Gastrocnemius medialis (tissue), 4 donors: ENCODE measurements at regions not wholly inside any gene's neighbourhood (a gene's known extent, or its start where the extent isn't known, plus 50 kb on each side); places are given as distances from the start of the nearest gene placed in this dataset.

Experiments
- ATAC-seq, 2 donors: fragments of 150-250 bp; one replicate each; pipeline ENCODE4 v1.9.1; 2016
- DNase-seq, 2 donors: peaks; one replicate each; pipeline ENCODE4 v3.0.0-alpha.2; 2019
- H3K27ac ChIP-seq, 4 donors: fragments of 200-600 bp; sonication (generic); 1 replicate in 1 of 4; 2 replicates in 3 of 4; pipeline ENCODE4 v1.5.1; 2016 to 2018; ENCODE audit warnings: mild to moderate bottlenecking in 2 of 4, moderate library complexity in 1 of 4
- H3K27me3 ChIP-seq, 3 donors: fragments of 200-600 bp; sonication (generic) in 2 of 3; 1 replicate in 1 of 3; 2 replicates in 2 of 3; pipeline versions ENCODE4 v1.5.1 to v1.6.0; 2016 to 2019; ENCODE audit warnings: mild to moderate bottlenecking in 1 of 3, moderate library complexity in 1 of 3
- H3K36me3 ChIP-seq, 2 donors: fragments of 200-600 bp; sonication (generic) in 1 of 2; one replicate each; pipeline ENCODE4 v1.5.1; 2017 to 2018
- H3K4me1 ChIP-seq, 2 donors: fragments of 200-600 bp; sonication (generic) in 1 of 2; one replicate each; pipeline ENCODE4 v1.5.1; 2016 to 2017; ENCODE audit warnings: mild to moderate bottlenecking in 2 of 2
- H3K4me3 ChIP-seq, 4 donors: fragments of 200-600 bp; sonication (generic) in 3 of 4; 1 replicate in 1 of 4; 2 replicates in 3 of 4; pipeline ENCODE4 v1.5.1; 2016 to 2019; ENCODE audit warnings: mild to moderate bottlenecking in 2 of 4
- H3K9me3 ChIP-seq, 3 donors: fragments of 200-600 bp; sonication (generic) in 2 of 3; 1 replicate in 1 of 3; 2 replicates in 2 of 3; pipeline ENCODE4 v1.5.1; 2016 to 2019
- CTCF ChIP-seq, 5 experiments: fragments of 450-650 bp in 3 of 5; fragments of 200-600 bp in 2 of 5; sonication (generic) in 2 of 5; IDR thresholded peaks in 4 of 5; conservative IDR thresholded peaks in 1 of 5; 1 replicate in 4 of 5; 2 replicates in 1 of 5; pipeline ENCODE4 v1.5.1; 2016 to 2019; ENCODE audit warnings: antibody characterized with exemption in 5 of 5, mild to moderate bottlenecking in 3 of 5, moderate library complexity in 3 of 5
- POLR2A ChIP-seq, 2 donors: fragments of 450-650 bp; IDR thresholded peaks; one replicate each; pipeline ENCODE4 v1.6.1; 2017; ENCODE audit warnings: antibody characterized with exemption in 2 of 2, mild to moderate bottlenecking in 2 of 2, moderate library complexity in 2 of 2
- in situ Hi-C, 4 donors: fragments of 200-750 bp; cut with MboI; loops; one replicate each; pipeline versions ENCODE4 v1.15.0 to v1.8.0; 2017; ENCODE audit warnings: low sequenced_read_pairs in 4 of 4
- intact Hi-C: fragments of 100-400 bp; cut with DNase I; formaldehyde crosslinking; loops from one replicate; pipeline ENCODE4 v1.15.1; 2023; ENCODE audit warnings: low total_unique reads

- no peak for TF ChIP-seq CTCF (IDR thresholded peaks at IDR 0.05 in 4 of 5, conservative IDR thresholded peaks at IDR 0.05 in 1 of 5)
- TF ChIP-seq POLR2A (IDR thresholded peaks at IDR 0.05): no peak
- Histone ChIP-seq H3K36me3 (no peaks in the 10 kb centered on the region), H3K4me3 (no peak overlapping the region), H3K9me3 (no peaks in the 10 kb centered on the region), H3K27ac (no peak overlapping the region), H3K27me3 (no peaks in the 10 kb centered on the region), H3K4me1 (no peaks in the 10 kb centered on the region)
- intact Hi-C loops (no loop called here), in situ Hi-C loops (loop anchor here in 1 of 4 donors (25.0 kb wide), 1 partner anchor 379 kb away; no protein-coding TSS in a partner anchor)
- ATAC-seq (no peak), DNase-seq (no peak)
Observed at GRCh38 chr10:44065788-44066526, 318.9 kb downstream of the CXCL12 start.

- no peak overlapping the region for H3K4me3 ChIP-seq
- ATAC-seq (no peak), DNase-seq (no peak)
- no peaks in the 10 kb centered on the region for H3K4me1 ChIP-seq
- no peak for TF ChIP-seq POLR2A (IDR thresholded peaks at IDR 0.05)
- TF ChIP-seq CTCF (IDR thresholded peaks at IDR 0.05 in 4 of 5, conservative IDR thresholded peaks at IDR 0.05 in 1 of 5): no peak
- no peak overlapping the region for H3K27ac ChIP-seq
- in situ Hi-C loops: loop anchor here in 1 of 4 donors (25.0 kb wide), 1 partner anchor 378 kb away; no protein-coding TSS in a partner anchor
- no peaks in the 10 kb centered on the region for H3K36me3 ChIP-seq
- H3K9me3 ChIP-seq: no peaks in the 10 kb centered on the region
- H3K27me3 ChIP-seq: no peaks in the 10 kb centered on the region
- intact Hi-C loops: no loop called here
Observed at GRCh38 chr10:44064987-44065787, 319.7 kb downstream of the CXCL12 start.

- intact Hi-C loops: no loop called here
- no peaks in the 10 kb centered on the region for H3K4me1 ChIP-seq
- H3K27me3 ChIP-seq: no peaks in the 10 kb centered on the region
- no peaks in the 10 kb centered on the region for H3K9me3 ChIP-seq
- DNase-seq (no peak), ATAC-seq (no peak)
- no peak overlapping the region for H3K4me3 ChIP-seq
- TF ChIP-seq POLR2A (IDR thresholded peaks at IDR 0.05) (no peak), CTCF (IDR thresholded peaks at IDR 0.05 in 4 of 5, conservative IDR thresholded peaks at IDR 0.05 in 1 of 5) (no peak)
- no peaks in the 10 kb centered on the region for H3K36me3 ChIP-seq
- in situ Hi-C loops: loop anchor here in 1 of 4 donors (25.0 kb wide), 1 partner anchor 377 kb away; no protein-coding TSS in a partner anchor
- no peak overlapping the region for H3K27ac ChIP-seq
Observed at GRCh38 chr10:44064317-44064716, 320.6 kb downstream of the CXCL12 start.

GRCh38 chr10:44063686-44064085 is 321.2 kb downstream of the CXCL12 start:
- no peaks in the 10 kb centered on the region for H3K4me1 ChIP-seq
- intact Hi-C loops: no loop called here

More at GRCh38 chr10:44063686-44064085, 321.2 kb downstream of the CXCL12 start:
- no peaks in the 10 kb centered on the region for H3K27me3 ChIP-seq
- ATAC-seq (no peak), DNase-seq (no peak)
- in situ Hi-C loops: loop anchor here in 1 of 4 donors (25.0 kb wide), 1 partner anchor 376 kb away; no protein-coding TSS in a partner anchor
- TF ChIP-seq POLR2A (IDR thresholded peaks at IDR 0.05): no peak
- TF ChIP-seq CTCF (IDR thresholded peaks at IDR 0.05 in 4 of 5, conservative IDR thresholded peaks at IDR 0.05 in 1 of 5): no peak
- H3K36me3 ChIP-seq: no peaks in the 10 kb centered on the region
- H3K27ac ChIP-seq: no peak overlapping the region
- H3K9me3 ChIP-seq: no peaks in the 10 kb centered on the region
- H3K4me3 ChIP-seq: no peak overlapping the region
